ENCODE measurements at regions not wholly inside any gene's neighbourhood (a gene's known extent, or its start where the extent isn't known, plus 50 kb on each side); places are given as distances from the start of the nearest gene placed in this dataset.
A peak's percentile ranks its signal among the peaks of the same experiment; 100 is the strongest.
"Not testable (repeated sequence)": the region's sequence is repeated elsewhere in the genome, so short reads cannot be mapped to it uniquely, and the experiment has no call there.

DNA sequence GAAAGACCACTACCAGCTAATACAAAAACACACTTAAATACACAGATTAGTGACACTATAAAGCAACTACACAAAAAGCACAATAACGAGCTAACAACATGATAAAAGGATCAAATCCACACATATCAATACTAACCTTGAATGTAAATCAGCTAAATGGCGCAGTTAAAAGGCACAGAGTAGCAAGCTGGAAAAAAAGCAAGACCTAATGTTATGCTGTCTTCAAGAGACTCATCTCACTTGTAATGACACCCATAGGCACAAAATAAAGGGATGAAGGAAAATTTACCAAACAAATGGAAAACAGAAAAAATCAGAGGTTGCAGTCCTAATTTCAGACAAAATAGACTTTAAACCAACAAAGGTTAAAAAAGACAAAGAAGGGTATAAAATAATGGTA is 86.3 kb downstream of the NUS1 start:
- no peak for DNase-seq

DNA sequence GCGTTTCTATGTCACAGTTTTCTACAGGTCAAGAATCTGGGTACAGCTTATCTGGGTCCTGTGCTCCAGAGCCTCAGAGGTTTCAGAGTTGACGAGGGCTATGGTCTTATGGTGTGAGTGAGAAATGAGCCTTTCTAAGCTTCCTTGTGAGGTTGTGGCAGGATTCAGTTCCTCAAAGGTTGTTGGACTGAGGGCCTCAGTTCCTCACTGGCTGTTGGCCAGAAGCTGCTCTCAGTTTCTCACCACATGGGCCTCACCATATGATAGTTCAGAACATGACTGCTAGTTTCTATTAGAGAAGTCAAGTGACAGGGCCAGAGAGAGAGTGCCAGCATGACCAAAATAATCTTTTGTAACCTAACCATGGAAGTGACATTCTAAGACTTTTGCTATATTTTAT is 96.1 kb downstream of the NUS1 start:
- DNase-seq = no peak

DNA sequence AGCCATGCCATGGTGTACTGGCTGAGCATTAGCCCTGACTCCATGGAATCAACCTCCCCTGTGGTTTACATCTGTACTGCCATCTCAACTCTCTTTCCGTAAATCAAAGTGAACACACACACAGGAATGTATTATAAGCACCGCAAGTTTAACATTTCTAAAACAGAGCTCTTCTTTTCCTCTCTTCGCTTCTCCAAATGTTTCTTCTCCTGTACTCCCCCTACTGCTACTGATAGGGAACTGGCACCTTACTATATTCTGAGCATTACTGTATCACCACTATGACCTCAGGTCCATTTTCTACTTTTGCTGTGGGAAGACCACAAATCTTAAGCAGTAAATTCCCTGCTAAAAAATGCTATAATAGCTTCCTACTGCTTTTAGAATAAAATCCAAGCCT is 101.2 kb downstream of the NUS1 start:
- peak; percentile 7 for DNase-seq

DNA sequence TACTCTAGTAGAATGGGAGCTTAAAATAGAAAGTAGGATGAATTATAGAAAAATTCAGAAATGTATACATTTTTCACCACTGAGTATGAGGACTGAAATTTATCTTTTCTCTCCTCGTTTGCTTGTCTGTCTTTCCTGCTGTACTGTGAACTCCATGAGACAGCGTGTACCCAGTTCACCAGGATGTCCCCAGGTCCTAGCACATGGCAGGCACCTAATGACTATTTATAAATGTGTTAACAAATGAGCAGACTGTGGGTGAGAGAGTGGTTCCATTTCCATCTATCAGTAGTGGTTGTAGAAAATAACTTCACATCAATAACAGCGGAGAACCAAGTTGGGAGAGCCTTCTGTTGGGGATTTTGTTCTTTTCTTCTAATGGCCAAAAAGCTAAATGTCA is 106.3 kb downstream of the NUS1 start:
- DNase-seq = no peak

DNA sequence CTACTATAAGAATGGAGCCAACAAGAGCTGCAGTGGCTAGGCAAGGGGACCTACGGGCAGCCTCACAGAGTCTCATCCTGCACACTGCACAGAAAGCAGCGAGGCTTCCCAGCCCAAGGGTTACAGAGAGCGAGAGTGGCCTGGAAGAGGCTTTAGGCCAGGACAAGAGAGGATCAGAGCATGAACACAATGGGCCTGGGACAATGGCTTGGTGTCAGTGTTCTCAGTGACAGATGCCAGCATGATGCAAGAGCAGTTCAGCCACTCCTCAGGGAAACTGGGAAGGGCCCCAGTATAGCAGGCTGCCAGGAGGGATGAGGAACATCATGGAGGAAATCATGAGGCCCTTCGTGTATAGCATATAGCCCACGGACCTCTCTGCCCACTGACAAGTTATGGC is 108.0 kb downstream of the NUS1 start:
- DNase-seq = no peak

DNA sequence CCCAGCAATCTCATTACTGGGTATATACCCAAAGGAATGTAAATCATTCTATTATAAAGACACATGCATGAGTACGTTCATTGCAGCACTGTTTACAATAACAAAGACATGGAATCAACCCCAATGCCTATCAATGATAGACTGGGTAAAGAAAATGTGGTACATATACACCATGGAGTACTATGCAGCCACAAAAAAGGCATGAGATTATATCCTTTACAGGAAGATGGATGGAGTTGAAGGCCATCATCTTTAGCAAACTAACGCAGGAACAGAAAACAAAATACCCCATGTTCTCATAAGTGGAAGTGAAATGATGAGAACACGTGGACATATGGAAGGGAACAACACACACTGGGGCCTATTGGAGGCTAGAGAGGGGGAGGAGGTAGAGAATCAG is 115.7 kb downstream of the NUS1 start:
- DNase-seq = no peak

DNA sequence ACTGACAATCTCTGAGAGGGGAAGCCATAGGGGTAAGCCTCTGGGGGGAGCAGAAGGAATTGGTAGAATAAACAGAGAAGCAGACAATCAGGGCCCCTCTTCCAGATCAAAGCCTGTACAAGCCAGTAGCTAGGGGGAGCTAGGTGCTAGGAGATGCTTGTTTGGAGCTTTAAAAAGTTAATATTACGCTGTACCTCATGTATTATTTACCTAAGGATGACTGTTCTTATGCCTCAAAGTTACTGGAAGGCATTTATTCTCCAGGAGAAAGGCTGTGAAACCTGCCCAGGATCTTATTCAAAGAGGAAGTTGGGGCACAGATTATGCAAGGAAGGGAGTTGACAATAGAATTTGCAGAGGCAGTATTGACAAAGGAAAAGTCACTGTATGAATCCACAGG is 111.8 kb upstream of the SLC35F1 start:
- no peak for DNase-seq

DNA sequence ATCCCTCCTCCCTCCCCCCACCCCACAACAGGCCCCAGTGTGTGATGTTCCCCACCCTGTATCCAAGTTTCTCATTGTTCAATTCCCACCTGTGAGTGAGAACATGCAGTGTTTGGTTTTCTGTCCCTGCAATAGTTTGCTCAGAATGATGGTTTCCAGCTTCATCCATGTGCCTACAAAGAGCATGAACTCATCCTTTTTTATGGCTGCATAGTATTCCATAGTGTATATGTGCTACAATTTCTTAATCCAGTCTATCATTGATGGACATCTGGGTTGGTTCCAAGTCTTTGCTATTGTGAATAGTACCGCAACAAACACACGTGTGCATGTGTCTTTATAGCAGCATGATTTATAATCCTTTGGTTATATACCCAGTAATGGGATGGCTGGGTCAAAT is 108.2 kb upstream of the SLC35F1 start:
- not testable (repeated sequence) for DNase-seq

DNA sequence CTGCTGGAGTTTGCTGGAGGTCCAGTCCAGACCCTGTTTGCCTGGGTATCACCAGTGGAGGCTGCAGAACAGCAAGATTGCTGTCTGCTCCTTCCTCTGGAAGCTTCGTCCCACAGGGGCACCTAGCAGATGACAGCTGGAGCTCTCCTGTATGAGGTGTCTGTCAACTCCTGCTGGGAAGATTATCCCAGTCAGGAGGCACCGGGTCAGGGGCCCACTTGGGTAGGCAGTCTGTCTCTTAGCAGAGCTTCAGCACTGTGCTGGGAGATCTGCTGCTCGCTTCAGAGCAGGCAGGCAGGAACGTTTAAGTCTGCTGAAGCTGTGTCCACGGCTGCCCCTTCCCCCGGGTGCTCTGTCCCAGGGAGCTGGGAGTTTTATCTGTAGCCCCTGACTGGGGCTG is 96.8 kb upstream of the SLC35F1 start:
- no peak for DNase-seq

DNA sequence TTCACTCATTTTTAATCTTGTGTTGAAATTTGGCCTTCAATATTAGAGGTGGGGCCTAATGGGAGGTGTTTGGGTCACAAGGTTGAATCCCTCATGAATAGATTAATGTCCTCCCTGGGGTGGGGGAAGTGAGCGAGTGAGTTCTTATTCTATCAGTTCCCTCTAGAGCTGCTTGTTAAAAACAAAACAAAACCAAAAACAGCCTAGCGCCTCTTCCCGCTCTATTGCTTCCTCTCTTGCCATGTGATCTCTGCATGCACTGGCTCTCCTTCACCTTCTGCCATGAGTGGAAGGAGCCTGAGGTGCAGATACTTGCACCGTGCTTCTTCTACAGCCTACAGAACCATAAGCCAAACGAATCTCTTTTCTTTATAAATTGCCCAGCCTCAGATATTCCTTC is 89.6 kb upstream of the SLC35F1 start:
- no peak for DNase-seq

DNA sequence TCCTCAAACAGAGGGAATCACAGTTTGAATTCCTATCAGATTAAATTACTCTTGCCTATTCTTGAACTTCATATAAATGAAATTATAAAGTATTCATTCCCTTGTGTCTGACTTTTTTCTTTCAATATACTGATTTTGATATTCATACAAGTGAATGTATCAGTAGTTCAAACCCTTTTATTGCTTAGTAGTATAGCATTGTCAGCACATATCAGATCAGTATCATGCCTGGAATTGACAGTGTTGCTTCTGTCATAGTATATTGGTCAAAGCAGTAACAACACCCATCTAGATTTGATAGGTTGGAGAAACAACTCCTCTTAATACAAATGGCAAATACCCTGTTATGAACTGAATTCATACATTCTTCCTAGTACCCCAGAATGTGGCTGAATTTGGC is 89.1 kb upstream of the SLC35F1 start:
- DNase-seq = no peak

DNA sequence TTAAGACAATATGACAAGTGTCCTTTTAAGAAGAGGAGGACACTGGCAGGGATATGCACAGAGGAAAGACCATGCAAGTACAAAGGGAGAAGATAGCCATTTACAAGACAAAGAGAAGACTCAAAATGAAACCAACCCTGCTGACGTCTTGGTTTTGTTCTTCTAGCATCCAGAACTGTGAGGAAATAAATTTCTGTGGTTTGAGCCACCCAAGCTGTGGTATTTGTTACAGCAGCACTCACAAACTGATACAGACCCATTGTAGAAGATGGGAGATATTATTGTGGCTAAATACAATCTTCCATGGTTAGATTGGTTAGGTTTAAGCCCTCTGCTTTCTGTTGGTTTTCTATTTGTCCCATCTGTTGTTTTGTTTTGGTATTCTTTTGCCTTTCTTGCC is 88.6 kb upstream of the SLC35F1 start:
- DNase-seq = no peak

DNA sequence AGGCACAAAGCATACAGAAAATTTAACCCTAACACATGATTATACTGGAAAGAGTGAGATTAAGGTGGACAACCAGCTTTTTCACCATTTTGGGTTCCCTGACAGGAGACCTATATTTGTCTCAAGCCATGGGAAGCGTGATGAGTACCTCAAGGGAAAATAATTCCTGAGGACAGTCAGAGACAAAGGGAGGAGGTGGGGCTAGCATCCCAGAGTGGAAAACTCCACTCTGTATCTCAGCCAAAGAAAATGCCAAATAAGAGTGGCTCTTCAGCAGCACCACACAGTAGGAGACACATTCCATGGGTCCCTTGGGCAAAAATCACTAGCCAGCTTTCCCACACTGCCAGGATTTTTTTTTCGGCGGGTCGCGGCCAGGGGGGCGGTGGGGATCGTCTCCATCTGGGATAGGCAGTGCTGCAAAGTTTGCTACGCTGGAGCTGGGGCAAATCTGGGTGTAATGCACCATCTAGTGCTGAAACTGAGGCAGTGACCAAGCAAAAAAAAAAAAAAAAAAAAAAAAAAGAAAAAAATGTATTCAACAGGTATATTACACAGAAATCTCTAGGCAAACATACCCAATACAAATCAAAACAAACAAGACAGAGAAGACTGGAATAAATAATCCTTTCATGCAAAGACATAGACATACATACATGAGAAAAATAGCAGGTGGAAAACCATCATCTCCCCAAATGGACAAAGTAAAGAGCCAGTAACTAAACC is 77.3 kb upstream of the SLC35F1 start:
- peak; percentile 84 for DNase-seq

DNA sequence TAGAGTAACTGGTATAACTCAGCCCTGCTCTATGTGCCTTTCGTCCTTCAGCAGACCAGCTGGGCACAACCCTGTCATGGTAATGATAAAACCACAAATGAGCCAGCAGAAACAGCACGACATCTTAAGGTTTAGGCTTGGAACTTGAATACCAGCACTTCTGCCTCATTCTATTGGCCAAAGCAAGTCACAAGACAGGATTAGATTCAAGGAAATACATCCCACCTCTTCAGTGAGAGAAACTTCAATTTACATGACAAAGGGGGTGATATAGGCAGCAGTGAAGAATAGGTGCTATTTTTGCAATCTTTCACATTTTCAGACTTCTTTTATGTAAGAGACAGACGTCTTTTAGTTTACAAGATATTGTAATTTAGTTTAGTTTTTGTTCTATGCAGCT is 69.8 kb upstream of the SLC35F1 start:
- DNase-seq = no peak

DNA sequence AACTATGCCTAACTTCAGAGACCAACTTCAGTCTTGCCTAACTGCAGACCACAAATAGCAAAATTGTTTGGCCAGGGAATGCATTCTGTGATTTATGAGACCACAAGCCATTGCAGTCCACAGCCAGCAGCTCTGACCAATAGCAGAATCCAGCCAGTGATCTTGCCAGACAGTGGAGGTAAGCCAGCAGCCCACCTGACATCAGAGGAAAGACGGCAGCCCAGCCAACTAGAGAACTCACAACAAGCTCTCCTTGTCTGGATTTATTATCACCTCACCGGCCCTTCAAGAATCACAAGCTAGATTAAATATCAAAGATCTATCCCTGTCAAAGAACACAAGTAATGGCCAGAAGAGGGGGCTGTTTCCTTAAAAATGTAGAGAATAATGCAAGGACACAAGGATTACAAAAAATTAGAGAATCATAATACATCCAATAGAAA is 66.5 kb upstream of the SLC35F1 start:
- DNase-seq = peak; percentile 40

DNA sequence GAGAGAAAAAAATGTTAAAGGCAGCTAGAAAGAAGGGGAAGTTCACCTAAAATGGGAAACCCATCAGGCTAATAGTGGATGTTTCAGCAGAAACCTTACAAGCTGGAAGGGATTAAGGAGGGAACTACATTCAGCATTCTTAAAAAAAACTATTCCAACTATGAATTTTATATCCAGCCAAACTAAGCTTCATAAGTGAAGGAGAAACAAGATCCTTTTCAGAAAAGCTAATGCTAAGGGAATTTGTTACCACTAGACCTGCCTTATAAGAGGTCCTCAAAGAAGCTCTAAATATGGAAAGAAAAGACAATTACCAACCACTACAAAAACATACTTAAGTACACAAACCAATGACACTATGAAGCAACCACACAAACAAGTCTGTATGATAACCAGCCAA is 59.2 kb upstream of the SLC35F1 start:
- no peak for DNase-seq

DNA sequence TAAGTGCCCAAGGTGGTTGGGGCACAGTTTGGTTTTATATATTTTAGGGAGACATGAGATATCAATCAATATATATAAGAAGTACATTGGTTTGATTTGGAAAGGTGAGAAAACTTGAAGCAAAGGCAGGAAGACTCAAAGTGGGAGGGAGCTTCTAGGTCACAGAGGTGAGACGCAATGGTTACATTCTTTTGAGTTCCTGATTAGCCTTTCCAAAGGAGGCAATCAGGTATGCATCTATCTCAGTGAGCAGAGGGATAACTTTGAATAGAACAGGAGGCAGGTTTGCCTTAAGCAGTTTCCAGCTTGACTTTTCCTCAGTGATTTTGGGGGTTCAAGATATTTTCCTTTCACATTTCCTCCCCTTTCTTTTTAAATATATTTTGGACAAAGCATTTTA is 58.0 kb upstream of the SLC35F1 start:
- DNase-seq = no peak

All from fibroblast of skin of back (primary cell).